OCI-LY1 (cell line): ENCODE measurements at regions not wholly inside any gene's neighbourhood (a gene's known extent, or its start where the extent isn't known, plus 50 kb on each side); places are given as distances from the start of the nearest gene placed in this dataset.

Experiments
- H2AFZ ChIP-seq: fragments of 200-600 bp; sonication (generic), shearing (Covaris generic); 2 replicates; pipeline ENCODE4 v1.6.0; 2014; ENCODE audit warnings: antibody characterized with exemption, mild to moderate bottlenecking, low read length
- H3F3A ChIP-seq: fragments of 200-600 bp; sonication (generic), shearing (Covaris generic); 2 replicates; pipeline ENCODE4 v1.6.0; 2014; ENCODE audit warnings: mild to moderate bottlenecking, antibody characterized with exemption, low read length, moderate library complexity; ENCODE audit not compliant: insufficient read depth
- H3K27ac ChIP-seq: fragments of 200-600 bp; sonication (generic); 2 replicates; pipeline ENCODE4 v1.5.1; 2014; ENCODE audit warnings: low read length, mixed run types, mild to moderate bottlenecking, low read depth; ENCODE audit not compliant: poor library complexity, severe bottlenecking
- H3K27me3 ChIP-seq: fragments of 200-600 bp; sonication (generic); 2 replicates; pipeline ENCODE4 v1.6.0; 2014; ENCODE audit warnings: antibody characterized with exemption, mild to moderate bottlenecking, low read length, moderate library complexity; ENCODE audit not compliant: insufficient read depth
- H3K36me3 ChIP-seq: fragments of 200-600 bp; sonication (generic); 2 replicates; pipeline ENCODE4 v1.6.1; 2014; ENCODE audit warnings: mild to moderate bottlenecking, antibody characterized with exemption, low read length, moderate library complexity, mixed read lengths; ENCODE audit not compliant: insufficient read depth
- H3K4me1 ChIP-seq: fragments of 200-600 bp; sonication (generic); 2 replicates; pipeline ENCODE4 v1.5.1; 2014; ENCODE audit warnings: mild to moderate bottlenecking, low read length, moderate library complexity; ENCODE audit not compliant: insufficient read depth, severe bottlenecking
- H3K4me2 ChIP-seq: fragments of 200-600 bp; sonication (generic), shearing (Covaris generic); 2 replicates; pipeline ENCODE4 v1.6.1; 2014; ENCODE audit warnings: low read length
- H3K4me3 ChIP-seq: fragments of 200-600 bp; sonication (generic); 2 replicates; pipeline ENCODE4 v1.5.1; 2014; ENCODE audit warnings: low read length, low read depth, mild to moderate bottlenecking, mixed read lengths; ENCODE audit not compliant: poor library complexity, severe bottlenecking
- H3K79me2 ChIP-seq: fragments of 200-600 bp; shearing (Covaris generic); 2 replicates; pipeline ENCODE4 v1.6.1; 2016; ENCODE audit warnings: mixed run types, low read length, mixed read lengths; ENCODE audit not compliant: insufficient read depth
- H3K9ac ChIP-seq: fragments of 200-600 bp; sonication (generic), shearing (Covaris generic); 2 replicates; pipeline ENCODE4 v1.6.1; 2014; ENCODE audit warnings: mild to moderate bottlenecking, low read length, mixed read lengths
- H3K9me2 ChIP-seq: fragments of 200-600 bp; sonication (generic), shearing (Covaris generic); 2 replicates; pipeline ENCODE4 v1.6.1; 2014; ENCODE audit warnings: low read depth, mild to moderate bottlenecking, low read length, mixed read lengths
- H3K9me3 ChIP-seq: fragments of 200-600 bp; shearing (Covaris generic); 2 replicates; pipeline ENCODE4 v1.6.1; 2014; ENCODE audit warnings: low read length, mixed read lengths
- H4K20me1 ChIP-seq: fragments of 200-600 bp; sonication (generic), shearing (Covaris generic); 2 replicates; pipeline ENCODE4 v1.6.0; 2016; ENCODE audit warnings: mild to moderate bottlenecking, low read length; ENCODE audit not compliant: insufficient read depth
- EZH2 ChIP-seq: fragments of 200-600 bp; sonication (generic), shearing (Covaris generic); IDR thresholded peaks from 2 replicates; pipeline ENCODE4 v1.8.0; 2017; ENCODE audit warnings: borderline replicate concordance, mixed run types, mild to moderate bottlenecking, antibody characterized with exemption, low read length, moderate library complexity, mixed read lengths
- TF ChIP-seq, protein P1 (sequence below): fragments of 200-600 bp; sonication (generic), shearing (Covaris generic); IDR thresholded peaks from 2 replicates; pipeline ENCODE4 v1.5.1; 2017; ENCODE audit warnings: mild to moderate bottlenecking, antibody characterized with exemption, low read length, moderate library complexity, mixed read lengths

DNA sequence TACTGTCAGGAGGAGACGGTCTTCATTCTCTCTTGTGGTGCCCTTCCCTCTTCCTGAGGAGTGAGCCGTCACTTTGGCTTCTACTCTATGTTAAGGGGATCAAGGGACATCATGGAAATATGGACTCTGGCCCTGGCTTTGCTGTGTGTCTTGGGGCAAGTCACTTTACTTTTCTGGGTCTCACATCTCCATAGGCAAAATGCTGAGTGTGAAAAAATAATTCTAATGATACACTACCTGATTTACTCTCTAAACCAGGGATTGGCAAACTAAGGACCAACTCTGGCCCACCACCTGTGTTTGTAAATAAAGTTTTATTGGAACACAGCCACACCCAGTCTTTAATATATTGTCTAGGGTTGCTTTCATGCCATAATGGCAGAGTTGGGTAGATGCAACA, 548.7 kb upstream of the CDH5 start:
- H3F3A ChIP-seq, result no peaks in the 10 kb centered on the region
- H3K9me3 ChIP-seq, result no peaks in the 10 kb centered on the region
- no peaks in the 10 kb centered on the region for H3K9me2 ChIP-seq
- H3K36me3 ChIP-seq, result no peaks in the 10 kb centered on the region
- no peak overlapping the region for H2AFZ ChIP-seq
- no peaks in the 10 kb centered on the region for H3K27me3 ChIP-seq
- no peaks in the 10 kb centered on the region for H3K4me1 ChIP-seq
- no peak overlapping the region for H3K27ac ChIP-seq
- no peaks in the 10 kb centered on the region for H3K79me2 ChIP-seq
- H3K9ac ChIP-seq, result no peak overlapping the region
- H4K20me1 ChIP-seq, result no peaks in the 10 kb centered on the region
- H3K4me2 ChIP-seq, result no peak overlapping the region
- H3K4me3 ChIP-seq, result no peak overlapping the region
- TF ChIP-seq, protein P1, sequence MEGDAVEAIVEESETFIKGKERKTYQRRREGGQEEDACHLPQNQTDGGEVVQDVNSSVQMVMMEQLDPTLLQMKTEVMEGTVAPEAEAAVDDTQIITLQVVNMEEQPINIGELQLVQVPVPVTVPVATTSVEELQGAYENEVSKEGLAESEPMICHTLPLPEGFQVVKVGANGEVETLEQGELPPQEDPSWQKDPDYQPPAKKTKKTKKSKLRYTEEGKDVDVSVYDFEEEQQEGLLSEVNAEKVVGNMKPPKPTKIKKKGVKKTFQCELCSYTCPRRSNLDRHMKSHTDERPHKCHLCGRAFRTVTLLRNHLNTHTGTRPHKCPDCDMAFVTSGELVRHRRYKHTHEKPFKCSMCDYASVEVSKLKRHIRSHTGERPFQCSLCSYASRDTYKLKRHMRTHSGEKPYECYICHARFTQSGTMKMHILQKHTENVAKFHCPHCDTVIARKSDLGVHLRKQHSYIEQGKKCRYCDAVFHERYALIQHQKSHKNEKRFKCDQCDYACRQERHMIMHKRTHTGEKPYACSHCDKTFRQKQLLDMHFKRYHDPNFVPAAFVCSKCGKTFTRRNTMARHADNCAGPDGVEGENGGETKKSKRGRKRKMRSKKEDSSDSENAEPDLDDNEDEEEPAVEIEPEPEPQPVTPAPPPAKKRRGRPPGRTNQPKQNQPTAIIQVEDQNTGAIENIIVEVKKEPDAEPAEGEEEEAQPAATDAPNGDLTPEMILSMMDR, result no peak
- TF ChIP-seq EZH2, result no peak

GRCh38 chr16:65817066-65817465, 549.4 kb upstream of the CDH5 start:
- Histone ChIP-seq H3K9me2 (no peaks in the 10 kb centered on the region), H3K9ac (no peak overlapping the region), H3K4me2 (no peak overlapping the region), H3K79me2 (no peaks in the 10 kb centered on the region), H3K4me1 (no peaks in the 10 kb centered on the region), H3K36me3 (no peaks in the 10 kb centered on the region), H3K9me3 (no peaks in the 10 kb centered on the region), H3F3A (no peaks in the 10 kb centered on the region), H3K27ac (no peak overlapping the region), H3K27me3 (no peaks in the 10 kb centered on the region), H3K4me3 (no peak overlapping the region), H2AFZ (no peak overlapping the region), H4K20me1 (no peaks in the 10 kb centered on the region)
- TF ChIP-seq, protein P1, result no peak
- no peak for TF ChIP-seq EZH2

DNA sequence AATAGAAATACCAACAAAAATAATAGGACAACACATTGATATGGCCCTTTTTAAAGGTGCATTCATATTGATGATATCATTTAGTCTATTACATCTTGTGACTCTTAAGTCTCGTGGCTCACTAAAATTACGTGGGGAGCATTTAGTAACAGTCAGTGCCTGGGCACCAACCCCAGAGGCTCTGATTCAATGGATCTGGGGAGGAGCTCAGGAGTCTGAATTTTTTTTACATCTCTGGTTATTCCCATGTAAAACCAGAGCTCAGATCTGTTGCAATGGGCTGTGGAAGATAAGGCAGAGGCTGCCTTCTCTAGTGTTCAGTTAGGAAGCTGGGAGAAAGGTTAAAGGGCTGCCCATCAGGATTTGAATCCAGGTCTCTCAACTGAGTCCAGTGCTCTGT, 549.9 kb upstream of the CDH5 start:
- TF ChIP-seq, protein P1, result no peak
- TF ChIP-seq EZH2, result no peak
- H3K4me2 ChIP-seq, result no peak overlapping the region

More for the DNA sequence above, 549.9 kb upstream of the CDH5 start:
- H3F3A ChIP-seq, result no peaks in the 10 kb centered on the region
- H3K4me3 ChIP-seq, result no peak overlapping the region
- H3K9ac ChIP-seq, result no peak overlapping the region
- no peaks in the 10 kb centered on the region for H3K27me3 ChIP-seq
- no peaks in the 10 kb centered on the region for H4K20me1 ChIP-seq
- H3K4me1 ChIP-seq, result no peaks in the 10 kb centered on the region
- H3K9me3 ChIP-seq, result no peaks in the 10 kb centered on the region
- no peak overlapping the region for H3K27ac ChIP-seq
- no peak overlapping the region for H2AFZ ChIP-seq
- H3K36me3 ChIP-seq, result no peaks in the 10 kb centered on the region
- no peaks in the 10 kb centered on the region for H3K9me2 ChIP-seq
- H3K79me2 ChIP-seq, result no peaks in the 10 kb centered on the region
